ENCODE measurements at regions not wholly inside any gene's neighbourhood (a gene's known extent, or its start where the extent isn't known, plus 50 kb on each side); places are given as distances from the start of the nearest gene placed in this dataset.

GRCh38 chr18:51398104-51398503, 200.6 kb upstream of the MEX3C start:
- no peaks in the 10 kb centered on the region for H3K9me3 ChIP-seq
- no peak overlapping the region for H3K4me3 ChIP-seq
- WGBS, 3 donors: 88 to 91% (median 90%) methylated on average over 1 of the region's 1 CpG
- DNase-seq: no peak
- no peaks in the 10 kb centered on the region for H3K4me1 ChIP-seq (ENCODE audit: insufficient read depth)
- no peaks in the 10 kb centered on the region for H3K27me3 ChIP-seq
- no peaks in the 10 kb centered on the region for H3K36me3 ChIP-seq
- TF ChIP-seq CTCF (IDR thresholded peaks at IDR 0.05): no peak
- TF ChIP-seq POLR2A (IDR thresholded peaks at IDR 0.05): no peak
- TF ChIP-seq EP300 (IDR thresholded peaks at IDR 0.05): no peak
- intact Hi-C loops (cut with DNase I): no loop called here
- no peak overlapping the region for H3K27ac ChIP-seq

GRCh38 chr18:51399491-51400122, 202.1 kb upstream of the MEX3C start:
- H3K36me3 ChIP-seq: no peaks in the 10 kb centered on the region
- no peaks in the 10 kb centered on the region for H3K9me3 ChIP-seq
- WGBS, 3 donors: 74 to 83% (median 75%) methylated on average over 11 of the region's 11 CpGs
- DNase-seq: no peak
- H3K4me1 ChIP-seq (ENCODE audit: insufficient read depth): no peaks in the 10 kb centered on the region
- H3K27ac ChIP-seq: no peak overlapping the region
- TF ChIP-seq POLR2A (IDR thresholded peaks at IDR 0.05): no peak
- TF ChIP-seq CTCF (IDR thresholded peaks at IDR 0.05): no peak
- no peak for TF ChIP-seq EP300 (IDR thresholded peaks at IDR 0.05)
- H3K4me3 ChIP-seq: no peak overlapping the region
- no peaks in the 10 kb centered on the region for H3K27me3 ChIP-seq
- intact Hi-C loops (cut with DNase I): no loop called here

GRCh38 chr18:51400721-51401120, 203.2 kb upstream of the MEX3C start:
- no peaks in the 10 kb centered on the region for H3K36me3 ChIP-seq
- WGBS, 3 donors: 42 to 57% (median 43%) methylated on average over 2 of the region's 2 CpGs
- TF ChIP-seq POLR2A (IDR thresholded peaks at IDR 0.05) (no peak), EP300 (IDR thresholded peaks at IDR 0.05) (no peak), CTCF (IDR thresholded peaks at IDR 0.05) (no peak)
- intact Hi-C loops (cut with DNase I): no loop called here
- H3K27ac ChIP-seq: no peak overlapping the region
- no peak overlapping the region for H3K4me3 ChIP-seq
- DNase-seq: no peak
- no peaks in the 10 kb centered on the region for H3K4me1 ChIP-seq (ENCODE audit: insufficient read depth)
- H3K27me3 ChIP-seq: no peaks in the 10 kb centered on the region
- H3K9me3 ChIP-seq: no peaks in the 10 kb centered on the region

GRCh38 chr18:51401912-51402311, 204.4 kb upstream of the MEX3C start:
- Histone ChIP-seq H3K27ac (no peak overlapping the region), H3K4me1 (ENCODE audit: insufficient read depth) (no peaks in the 10 kb centered on the region), H3K4me3 (no peak overlapping the region), H3K36me3 (no peaks in the 10 kb centered on the region), H3K27me3 (no peaks in the 10 kb centered on the region), H3K9me3 (no peaks in the 10 kb centered on the region)
- WGBS, 3 donors: 68 to 76% (median 72%) methylated on average over 2 of the region's 2 CpGs
- intact Hi-C loops (cut with DNase I): no loop called here
- TF ChIP-seq CTCF (IDR thresholded peaks at IDR 0.05): no peak
- TF ChIP-seq POLR2A (IDR thresholded peaks at IDR 0.05): no peak
- TF ChIP-seq EP300 (IDR thresholded peaks at IDR 0.05): no peak
- DNase-seq: no peak

Measured in ovary (tissue), 7 donors.